Neural progenitor cell (in vitro differentiated cells): ENCODE measurements at regions not wholly inside any gene's neighbourhood (a gene's known extent, or its start where the extent isn't known, plus 50 kb on each side); places are given as distances from the start of the nearest gene placed in this dataset.

Experiments
- EZH2 ChIP-seq: fragments of 200-600 bp; sonication (generic); IDR thresholded peaks from 2 replicates; pipeline ENCODE4 v1.6.1; 2017; ENCODE audit warnings: antibody characterized with exemption, mild to moderate bottlenecking, moderate library complexity
- TF ChIP-seq, protein P1 (sequence below): fragments of 200-600 bp; sonication (generic); IDR thresholded peaks from 2 replicates; pipeline ENCODE4 v1.5.1; 2017; ENCODE audit warnings: antibody characterized with exemption, mild to moderate bottlenecking

DNA sequence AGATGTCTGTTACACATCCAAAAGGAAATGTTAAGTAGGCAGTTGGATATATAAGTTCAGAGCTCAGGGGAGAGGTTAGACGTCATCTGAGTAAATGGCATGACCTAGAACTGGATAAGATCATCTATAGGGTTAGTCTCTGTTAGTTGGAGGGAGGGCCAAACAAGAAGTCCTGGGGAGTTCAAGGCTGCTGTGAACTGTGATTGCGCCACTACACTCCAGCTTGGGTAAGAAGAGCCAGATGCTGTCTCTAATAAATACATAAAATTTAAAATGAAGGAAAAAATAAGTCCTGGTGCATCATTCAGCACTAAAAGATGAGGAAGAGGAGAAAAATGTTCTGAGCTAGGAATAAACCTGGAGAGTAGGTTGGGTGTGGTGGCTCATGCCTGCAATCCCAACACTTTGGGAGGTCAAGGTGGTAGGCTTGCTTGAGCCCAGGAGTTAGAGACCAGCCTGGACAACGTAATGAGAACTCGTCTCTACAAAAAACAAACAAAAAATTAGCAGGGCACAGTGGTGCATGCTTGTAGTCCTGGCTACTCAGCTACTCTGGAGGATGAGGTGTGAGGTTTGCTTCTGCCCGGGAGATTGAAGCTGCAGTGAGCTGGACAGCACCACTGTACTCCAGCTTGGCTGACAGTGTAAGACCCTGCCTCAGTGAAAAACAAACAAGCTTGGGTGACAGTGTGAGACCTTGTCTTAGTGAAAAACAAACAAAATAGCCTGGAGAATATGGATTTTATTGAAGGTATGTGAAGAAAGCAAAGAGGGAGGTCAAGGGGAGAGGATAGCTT lies 123.6 kb downstream of the ACTBL2 start:
- TF ChIP-seq, protein P1, sequence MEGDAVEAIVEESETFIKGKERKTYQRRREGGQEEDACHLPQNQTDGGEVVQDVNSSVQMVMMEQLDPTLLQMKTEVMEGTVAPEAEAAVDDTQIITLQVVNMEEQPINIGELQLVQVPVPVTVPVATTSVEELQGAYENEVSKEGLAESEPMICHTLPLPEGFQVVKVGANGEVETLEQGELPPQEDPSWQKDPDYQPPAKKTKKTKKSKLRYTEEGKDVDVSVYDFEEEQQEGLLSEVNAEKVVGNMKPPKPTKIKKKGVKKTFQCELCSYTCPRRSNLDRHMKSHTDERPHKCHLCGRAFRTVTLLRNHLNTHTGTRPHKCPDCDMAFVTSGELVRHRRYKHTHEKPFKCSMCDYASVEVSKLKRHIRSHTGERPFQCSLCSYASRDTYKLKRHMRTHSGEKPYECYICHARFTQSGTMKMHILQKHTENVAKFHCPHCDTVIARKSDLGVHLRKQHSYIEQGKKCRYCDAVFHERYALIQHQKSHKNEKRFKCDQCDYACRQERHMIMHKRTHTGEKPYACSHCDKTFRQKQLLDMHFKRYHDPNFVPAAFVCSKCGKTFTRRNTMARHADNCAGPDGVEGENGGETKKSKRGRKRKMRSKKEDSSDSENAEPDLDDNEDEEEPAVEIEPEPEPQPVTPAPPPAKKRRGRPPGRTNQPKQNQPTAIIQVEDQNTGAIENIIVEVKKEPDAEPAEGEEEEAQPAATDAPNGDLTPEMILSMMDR, result no peak
- no peak for TF ChIP-seq EZH2
